Parathyroid adenoma (tissue), 2 donors: ENCODE measurements at regions not wholly inside any gene's neighbourhood (a gene's known extent, or its start where the extent isn't known, plus 50 kb on each side); places are given as distances from the start of the nearest gene placed in this dataset.

Experiments used
- H2AFZ ChIP-seq: fragments of 300-600 bp; sonication (generic); one replicate; pipeline ENCODE4 v1.7.0; 2017; ENCODE audit warnings: antibody characterized with exemption, mild to moderate bottlenecking
- H3K27ac ChIP-seq: fragments of 300-600 bp; sonication (generic); one replicate; pipeline ENCODE4 v1.7.0; 2017
- H3K27me3 ChIP-seq: fragments of 300-600 bp; sonication (generic); one replicate; pipeline ENCODE4 v1.7.0; 2017; ENCODE audit warnings: low read length; ENCODE audit not compliant: control insufficient read depth, insufficient read depth
- H3K36me3 ChIP-seq: fragments of 300-600 bp; sonication (generic); one replicate; pipeline ENCODE4 v1.7.0; 2017; ENCODE audit warnings: low read length; ENCODE audit not compliant: control insufficient read depth, insufficient read depth
- H3K4me1 ChIP-seq: fragments of 300-600 bp; sonication (generic); one replicate; pipeline ENCODE4 v1.7.0; 2017; ENCODE audit warnings: control low read depth
- H3K4me2 ChIP-seq: fragments of 300-600 bp; sonication (generic); one replicate; pipeline ENCODE4 v1.7.0; 2017; ENCODE audit warnings: low read length
- H3K4me3 ChIP-seq: fragments of 300-600 bp; sonication (generic); one replicate; pipeline ENCODE4 v1.7.0; 2017; ENCODE audit warnings: low read depth, low read length
- H3K79me2 ChIP-seq: fragments of 300-600 bp; sonication (generic); one replicate; pipeline ENCODE4 v1.7.0; 2017; ENCODE audit warnings: control low read depth
- H3K9ac ChIP-seq: fragments of 300-600 bp; sonication (generic); one replicate; pipeline ENCODE4 v1.7.0; 2017; ENCODE audit warnings: mild to moderate bottlenecking
- H3K9me3 ChIP-seq: fragments of 300-600 bp; sonication (generic); one replicate; pipeline ENCODE4 v1.7.0; 2017; ENCODE audit warnings: low read length; ENCODE audit not compliant: control insufficient read depth
- TF ChIP-seq, protein P1 (sequence below): fragments of 300-600 bp; sonication (generic); IDR thresholded peaks from one replicate; pipeline ENCODE4 v1.7.0; 2017; ENCODE audit warnings: antibody characterized with exemption, mild to moderate bottlenecking
- donor health status: primary hyperparathyroidism.

DNA sequence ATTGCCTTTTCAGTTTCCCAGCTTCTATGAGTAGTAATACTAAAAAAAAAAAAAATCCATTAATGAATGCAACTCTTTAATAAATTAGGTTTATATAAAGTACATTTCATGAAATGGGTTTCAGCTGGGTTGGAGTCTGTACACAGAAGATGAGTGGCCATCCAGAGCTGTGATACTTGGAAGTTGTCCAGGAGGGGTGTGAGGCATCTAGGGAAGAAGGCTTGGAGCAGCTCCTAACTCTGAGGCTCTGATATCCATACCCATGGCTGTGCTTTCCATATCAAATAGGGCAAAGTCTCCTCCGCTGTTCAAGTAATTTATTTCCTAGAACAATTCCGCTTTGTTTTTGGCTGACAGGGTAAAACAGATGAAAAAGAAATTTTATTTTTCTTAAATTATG, 423.3 kb upstream of the TENM3 start:
- H3K9me3 ChIP-seq = no peaks in the 10 kb centered on the region
- no peaks in the 10 kb centered on the region for H3K36me3 ChIP-seq
- TF ChIP-seq, protein P1, sequence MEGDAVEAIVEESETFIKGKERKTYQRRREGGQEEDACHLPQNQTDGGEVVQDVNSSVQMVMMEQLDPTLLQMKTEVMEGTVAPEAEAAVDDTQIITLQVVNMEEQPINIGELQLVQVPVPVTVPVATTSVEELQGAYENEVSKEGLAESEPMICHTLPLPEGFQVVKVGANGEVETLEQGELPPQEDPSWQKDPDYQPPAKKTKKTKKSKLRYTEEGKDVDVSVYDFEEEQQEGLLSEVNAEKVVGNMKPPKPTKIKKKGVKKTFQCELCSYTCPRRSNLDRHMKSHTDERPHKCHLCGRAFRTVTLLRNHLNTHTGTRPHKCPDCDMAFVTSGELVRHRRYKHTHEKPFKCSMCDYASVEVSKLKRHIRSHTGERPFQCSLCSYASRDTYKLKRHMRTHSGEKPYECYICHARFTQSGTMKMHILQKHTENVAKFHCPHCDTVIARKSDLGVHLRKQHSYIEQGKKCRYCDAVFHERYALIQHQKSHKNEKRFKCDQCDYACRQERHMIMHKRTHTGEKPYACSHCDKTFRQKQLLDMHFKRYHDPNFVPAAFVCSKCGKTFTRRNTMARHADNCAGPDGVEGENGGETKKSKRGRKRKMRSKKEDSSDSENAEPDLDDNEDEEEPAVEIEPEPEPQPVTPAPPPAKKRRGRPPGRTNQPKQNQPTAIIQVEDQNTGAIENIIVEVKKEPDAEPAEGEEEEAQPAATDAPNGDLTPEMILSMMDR = no peak
- H2AFZ ChIP-seq = no peak overlapping the region
- no peak overlapping the region for H3K27ac ChIP-seq
- H3K79me2 ChIP-seq = no peaks in the 10 kb centered on the region
- no peak overlapping the region for H3K9ac ChIP-seq
- H3K4me3 ChIP-seq = no peak overlapping the region
- no peaks in the 10 kb centered on the region for H3K4me1 ChIP-seq
- no peak overlapping the region for H3K4me2 ChIP-seq
- no peaks in the 10 kb centered on the region for H3K27me3 ChIP-seq

DNA sequence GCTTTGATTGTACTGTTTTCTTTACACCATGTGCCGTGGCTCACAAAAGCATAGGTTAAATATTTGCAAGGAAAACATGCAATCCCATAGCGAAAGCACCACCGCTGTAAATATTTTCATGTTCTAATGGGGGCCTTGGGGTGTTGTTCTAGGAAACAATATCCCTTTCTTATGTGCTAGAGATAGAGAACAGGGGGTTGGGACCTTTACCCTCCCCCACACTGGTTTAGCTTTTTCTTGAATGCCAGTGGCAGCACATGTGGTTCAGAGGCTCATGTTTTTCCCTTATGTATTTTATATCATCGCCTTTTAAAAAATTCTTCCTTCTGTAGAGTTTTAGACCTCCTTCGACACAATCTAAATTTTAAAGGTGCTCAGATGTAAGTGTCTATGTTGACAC, 422.6 kb upstream of the TENM3 start:
- no peaks in the 10 kb centered on the region for H3K79me2 ChIP-seq
- H3K27me3 ChIP-seq = no peaks in the 10 kb centered on the region
- H3K9ac ChIP-seq = no peak overlapping the region
- no peak overlapping the region for H3K4me3 ChIP-seq
- no peaks in the 10 kb centered on the region for H3K4me1 ChIP-seq
- no peak overlapping the region for H2AFZ ChIP-seq
- H3K4me2 ChIP-seq = no peak overlapping the region
- no peak overlapping the region for H3K27ac ChIP-seq
- TF ChIP-seq, protein P1 = no peak
- no peaks in the 10 kb centered on the region for H3K9me3 ChIP-seq
- H3K36me3 ChIP-seq = no peaks in the 10 kb centered on the region

DNA sequence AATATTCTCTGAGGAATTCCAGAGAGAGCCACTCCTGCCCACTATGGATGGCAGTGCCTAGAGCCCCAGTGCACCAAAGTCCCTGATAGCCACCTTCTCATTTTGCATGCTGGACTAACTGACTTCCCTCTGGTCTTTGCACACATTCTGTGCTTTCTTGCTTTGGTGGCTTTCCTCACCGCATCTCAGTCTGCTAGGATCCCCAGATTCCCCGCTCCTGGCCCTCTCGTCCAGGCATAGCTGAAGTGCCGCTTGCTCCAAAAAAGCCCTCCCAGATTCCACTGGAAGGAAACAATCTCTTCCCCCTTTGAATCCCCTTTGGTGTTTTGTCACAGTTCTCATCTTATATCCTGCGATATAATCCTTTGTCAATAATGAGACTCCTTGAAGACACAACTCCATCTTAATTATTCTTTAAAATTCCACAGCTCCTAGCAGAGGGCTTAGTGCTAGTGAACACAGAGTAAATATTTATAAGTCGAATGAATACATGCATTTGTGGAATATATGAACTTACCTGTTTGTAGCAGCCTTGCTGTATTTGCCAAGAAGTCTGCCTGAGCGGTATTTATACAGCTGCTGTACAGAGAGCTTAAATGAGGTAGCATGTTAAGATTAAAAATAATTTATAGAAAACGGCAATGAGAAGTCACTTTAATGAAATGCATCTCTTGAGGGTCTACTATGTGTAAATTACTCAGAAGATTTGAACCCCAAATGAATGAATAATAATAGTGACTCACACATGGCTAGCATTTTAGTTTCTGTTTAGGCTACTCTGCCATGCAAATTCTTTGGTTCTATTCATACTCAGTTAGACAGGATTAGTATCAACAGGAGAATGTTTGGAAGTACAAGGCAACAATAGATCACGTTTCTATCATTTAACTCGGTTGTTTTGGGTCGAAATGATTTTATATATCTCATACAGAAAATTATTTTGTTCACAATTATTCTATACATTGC, 421.9 kb upstream of the TENM3 start:
- Histone ChIP-seq H3K79me2 (no peaks in the 10 kb centered on the region), H2AFZ (no peak overlapping the region), H3K27ac (no peak overlapping the region), H3K36me3 (no peaks in the 10 kb centered on the region), H3K4me2 (peak overlapping the region; percentile 29), H3K4me3 (no peak overlapping the region), H3K9ac (no peak overlapping the region), H3K9me3 (no peaks in the 10 kb centered on the region), H3K4me1 (no peaks in the 10 kb centered on the region), H3K27me3 (no peaks in the 10 kb centered on the region)
- TF ChIP-seq, protein P1 = no peak

DNA sequence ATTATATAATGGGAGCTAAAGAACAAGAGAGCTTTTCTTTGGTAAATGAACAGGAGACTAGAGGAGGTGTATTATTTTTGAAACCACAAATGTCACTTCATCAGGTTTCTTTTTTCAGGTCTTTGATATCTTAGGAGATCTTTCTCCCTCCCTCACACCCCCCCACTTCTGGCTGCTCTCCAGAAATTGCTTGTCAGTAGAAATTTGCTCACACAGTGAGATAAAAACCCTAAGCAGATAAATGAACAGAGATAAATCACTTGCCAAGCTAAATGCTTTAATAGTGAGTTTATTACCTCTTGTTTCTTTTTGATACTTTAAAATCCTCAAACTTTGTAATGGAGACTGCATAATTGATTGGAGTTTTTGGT, 421.2 kb upstream of the TENM3 start:
- TF ChIP-seq, protein P1 = no peak
- H3K27me3 ChIP-seq = no peaks in the 10 kb centered on the region
- H3K4me2 ChIP-seq = peak overlapping the region; percentile 45
- no peaks in the 10 kb centered on the region for H3K9me3 ChIP-seq
- no peaks in the 10 kb centered on the region for H3K79me2 ChIP-seq
- H3K36me3 ChIP-seq = no peaks in the 10 kb centered on the region
- no peaks in the 10 kb centered on the region for H3K4me1 ChIP-seq
- no peak overlapping the region for H3K4me3 ChIP-seq
- no peak overlapping the region for H3K9ac ChIP-seq
- no peak overlapping the region for H3K27ac ChIP-seq
- no peak overlapping the region for H2AFZ ChIP-seq

DNA sequence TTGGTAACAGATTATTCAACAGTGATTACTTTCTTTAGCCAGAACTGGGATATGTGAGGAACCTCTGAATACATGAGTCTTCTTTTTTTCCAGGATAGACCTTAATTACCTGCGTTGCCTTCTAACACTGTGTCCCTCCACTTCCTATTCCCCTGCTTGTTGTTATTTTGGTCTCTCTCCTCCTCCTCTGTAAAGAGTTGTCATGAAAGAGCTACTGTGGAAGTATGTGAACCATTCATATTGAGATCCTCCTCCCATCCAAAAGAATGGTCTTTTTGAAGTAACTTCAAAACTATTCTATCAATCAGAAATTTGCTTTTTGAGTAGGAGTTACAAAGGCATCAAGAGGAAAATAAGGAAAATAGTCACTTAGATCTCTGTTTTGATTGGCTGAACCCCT, 420.0 kb upstream of the TENM3 start:
- H3K4me1 ChIP-seq = no peaks in the 10 kb centered on the region
- no peaks in the 10 kb centered on the region for H3K79me2 ChIP-seq
- H3K36me3 ChIP-seq = no peaks in the 10 kb centered on the region
- TF ChIP-seq, protein P1 = no peak
- no peak overlapping the region for H3K9ac ChIP-seq
- H2AFZ ChIP-seq = no peak overlapping the region
- no peak overlapping the region for H3K27ac ChIP-seq
- no peaks in the 10 kb centered on the region for H3K27me3 ChIP-seq
- no peak overlapping the region for H3K4me3 ChIP-seq
- H3K9me3 ChIP-seq = no peaks in the 10 kb centered on the region
- H3K4me2 ChIP-seq = no peak overlapping the region
